ENCODE measurements at regions not wholly inside any gene's neighbourhood (a gene's known extent, or its start where the extent isn't known, plus 50 kb on each side); places are given as distances from the start of the nearest gene placed in this dataset.
A peak's percentile ranks its signal among the peaks of the same experiment; 100 is the strongest.

DNA sequence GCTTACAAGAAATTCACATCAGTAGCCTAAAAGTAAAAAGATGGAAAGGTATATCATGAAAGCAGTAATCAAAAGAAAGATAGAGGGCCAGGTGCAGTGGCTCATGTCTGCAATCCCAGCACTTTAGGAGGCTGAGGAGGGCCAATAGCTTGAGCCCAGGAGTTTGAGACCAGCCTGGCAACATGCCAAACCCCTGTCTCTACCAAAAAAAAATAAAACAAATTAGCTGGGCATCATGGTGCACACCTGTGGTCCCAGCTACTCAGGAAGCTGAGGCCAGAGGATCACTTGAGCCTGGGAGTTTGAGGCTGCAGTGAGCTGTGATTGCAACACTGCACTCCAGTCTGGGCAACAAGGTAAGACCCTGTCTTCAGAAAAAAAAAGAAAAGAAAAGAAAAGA is 55.5 kb downstream of the GSPT2 start:
- no peak for DNase-seq

DNA sequence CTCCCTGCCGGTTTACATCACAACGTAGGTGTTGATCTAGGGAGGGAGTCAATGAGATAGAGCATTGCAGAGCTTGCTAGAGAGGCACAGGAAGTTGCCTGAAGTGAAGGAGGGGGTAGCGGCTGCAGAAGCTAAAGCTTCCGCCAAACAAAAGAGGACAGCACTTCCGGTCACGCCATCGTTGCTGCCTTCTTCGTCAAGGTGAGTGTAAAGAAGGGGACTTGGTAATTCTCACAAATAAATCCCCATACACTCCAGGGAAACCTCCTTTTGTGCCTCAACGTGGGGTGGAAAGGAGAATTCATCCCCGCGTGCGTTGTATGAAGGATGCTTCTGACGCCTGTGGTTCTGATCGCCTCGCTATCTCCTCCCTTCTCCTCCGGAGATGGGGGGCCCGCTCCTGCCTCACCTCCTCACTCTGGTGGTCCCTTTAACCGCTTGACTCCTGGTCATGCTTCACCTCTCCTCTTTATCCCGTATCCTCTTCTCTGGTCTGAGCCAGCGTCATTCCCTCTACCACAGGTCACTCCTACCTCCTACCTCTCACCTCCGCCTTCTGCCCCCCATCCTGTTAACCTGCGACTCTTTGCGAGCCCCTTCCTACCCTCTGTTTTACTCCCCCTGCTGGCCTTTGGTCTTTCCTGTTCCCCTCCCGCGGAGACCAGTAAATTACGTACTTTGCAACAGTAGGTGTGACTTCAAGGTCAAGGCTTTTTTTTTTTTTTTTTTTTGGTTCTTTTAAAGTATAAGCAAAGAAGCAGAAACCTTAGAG is 59.9 kb downstream of the GSPT2 start:
- DNase-seq = peak; percentile 13

DNA sequence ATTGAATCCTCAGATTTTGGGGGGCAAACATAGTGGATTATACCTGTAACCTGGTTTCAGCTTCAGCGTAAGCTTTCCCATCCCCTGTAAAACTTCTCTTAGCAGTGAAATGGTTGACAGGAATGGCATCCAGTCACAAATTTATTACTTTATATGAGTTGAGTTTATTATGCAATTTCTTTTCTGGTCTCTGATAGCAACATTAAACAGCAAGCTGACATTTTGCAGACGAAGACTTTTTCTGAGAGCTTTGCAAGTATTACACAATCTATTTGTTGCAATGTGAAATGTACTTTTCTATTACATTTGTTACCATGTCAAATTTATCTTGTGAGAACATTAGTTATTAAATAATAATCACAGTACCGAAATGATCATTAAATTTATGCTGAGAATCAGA is 60.6 kb downstream of the GSPT2 start:
- no peak for DNase-seq

DNA sequence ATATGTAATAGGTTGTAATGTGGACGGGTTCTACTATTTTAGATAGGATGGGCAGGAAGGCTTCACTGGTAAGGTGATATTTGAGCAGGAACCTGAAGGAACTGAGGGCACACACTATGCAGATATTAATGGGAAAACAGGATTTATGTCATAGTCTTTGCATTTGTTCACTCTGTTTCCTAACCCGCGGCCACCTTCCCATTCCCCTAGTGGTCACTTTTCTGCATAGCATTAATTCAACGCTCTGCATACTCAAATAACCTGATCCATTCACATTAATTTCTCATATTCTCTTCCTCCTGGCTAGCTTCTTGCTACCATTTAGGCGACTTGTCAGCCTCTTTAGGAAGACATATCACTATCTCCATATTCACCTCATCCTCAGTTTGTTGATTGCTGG is 61.5 kb downstream of the GSPT2 start:
- DNase-seq = no peak

DNA sequence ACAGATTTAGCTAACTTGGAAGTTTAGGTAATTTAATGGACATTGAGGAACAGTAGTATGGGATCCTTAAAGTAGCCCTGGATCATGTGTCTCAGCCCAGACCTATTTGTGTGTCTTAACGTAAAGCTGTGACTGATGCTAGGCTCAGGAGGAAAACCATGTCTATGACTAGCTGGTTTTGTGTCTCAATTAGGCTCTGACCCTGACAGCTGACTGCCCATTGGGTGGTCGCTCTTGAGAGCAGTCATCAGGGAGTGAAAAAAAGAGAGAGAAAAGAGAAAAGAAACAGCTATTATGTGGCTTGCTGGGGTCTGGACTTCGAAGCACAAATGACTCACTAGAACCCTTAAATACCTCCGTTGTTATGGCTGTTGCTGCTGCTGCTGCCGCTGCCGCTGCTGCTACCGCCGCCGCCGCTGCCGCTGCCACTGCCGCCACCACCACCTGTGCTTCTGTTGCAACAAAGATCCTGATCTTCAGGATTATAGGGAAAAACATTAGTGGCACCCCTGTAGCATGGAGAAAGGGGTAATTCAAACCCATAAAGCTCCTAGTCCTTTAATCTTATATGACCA is 70.7 kb downstream of the GSPT2 start:
- DNase-seq = no peak

DNA sequence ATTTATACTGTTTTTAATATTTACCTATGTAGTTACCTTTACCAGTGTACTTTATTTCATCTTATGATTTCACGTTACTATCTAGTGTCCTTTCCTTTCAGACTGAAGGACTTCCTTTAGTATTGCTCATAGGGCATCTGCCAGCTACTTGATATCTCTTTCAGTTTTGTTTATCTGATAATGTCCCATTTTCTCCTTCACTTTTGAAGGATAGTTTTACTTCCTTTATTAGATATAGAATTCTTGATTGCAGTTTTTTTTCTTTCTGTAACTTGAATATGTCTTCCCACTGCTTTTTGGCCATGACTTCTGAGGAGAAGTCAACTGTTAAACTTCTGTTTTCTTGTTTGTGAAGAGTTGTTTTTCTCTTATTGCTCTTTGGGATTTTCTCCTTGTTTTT is 69.4 kb upstream of the MAGED1 start:
- DNase-seq = no peak

DNA sequence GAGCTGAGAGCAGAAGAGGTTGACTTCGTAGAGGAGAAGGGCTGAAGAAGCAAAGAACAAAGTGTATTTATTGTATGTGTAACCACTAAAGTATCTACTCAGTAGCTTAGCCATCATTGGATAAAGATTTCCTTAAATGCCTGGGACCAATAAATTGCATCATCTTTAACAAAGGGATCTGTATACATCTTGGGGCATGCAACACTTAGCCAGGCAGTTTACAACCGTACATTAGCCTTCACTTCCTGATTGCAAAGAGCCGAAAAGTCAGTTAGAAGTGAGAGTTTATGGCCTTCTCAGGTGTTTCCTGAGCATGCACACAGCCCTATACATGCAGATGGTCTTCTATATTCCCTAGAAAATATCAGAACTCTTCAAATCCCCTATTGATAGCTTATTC is 68.0 kb upstream of the MAGED1 start:
- no peak for DNase-seq

DNA sequence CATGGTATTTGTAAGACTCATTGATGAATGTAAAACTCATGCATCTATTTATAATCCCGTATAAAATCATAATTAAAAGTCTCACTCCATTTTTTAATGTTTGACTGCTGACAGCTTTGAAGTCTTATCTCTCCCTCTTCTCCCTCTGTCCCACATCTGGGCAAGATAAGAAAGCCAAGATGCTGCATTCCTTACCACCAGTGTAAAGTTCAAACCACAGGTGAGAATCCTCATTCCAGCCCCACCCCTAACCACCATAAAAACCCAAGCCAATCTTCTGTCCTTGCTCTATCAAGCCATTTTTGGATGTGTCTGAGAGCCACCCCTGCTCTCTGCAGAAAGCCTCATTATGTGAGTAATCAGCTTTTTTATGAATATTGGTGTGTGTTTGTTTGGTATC is 59.3 kb upstream of the MAGED1 start:
- no peak for DNase-seq

DNA sequence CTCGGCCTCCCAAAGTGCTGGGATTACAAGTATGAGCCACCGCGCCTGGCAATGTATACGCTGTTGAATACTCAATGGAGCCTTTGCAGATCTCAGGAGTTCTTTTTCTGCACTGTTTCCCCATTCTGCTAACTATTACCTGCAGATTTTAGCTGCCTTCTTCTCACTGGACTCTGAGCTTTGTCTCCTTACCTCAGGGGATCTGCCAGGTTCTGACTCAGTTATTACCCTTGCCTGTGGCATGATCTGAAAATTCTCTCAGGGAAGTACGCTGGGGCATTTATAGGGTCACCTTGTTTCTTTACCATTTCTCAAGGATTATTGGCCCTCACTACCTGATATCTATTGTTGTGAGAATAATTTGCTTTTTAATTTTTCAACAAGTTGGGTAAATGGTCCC is 56.6 kb upstream of the MAGED1 start:
- no peak for DNase-seq

DNA sequence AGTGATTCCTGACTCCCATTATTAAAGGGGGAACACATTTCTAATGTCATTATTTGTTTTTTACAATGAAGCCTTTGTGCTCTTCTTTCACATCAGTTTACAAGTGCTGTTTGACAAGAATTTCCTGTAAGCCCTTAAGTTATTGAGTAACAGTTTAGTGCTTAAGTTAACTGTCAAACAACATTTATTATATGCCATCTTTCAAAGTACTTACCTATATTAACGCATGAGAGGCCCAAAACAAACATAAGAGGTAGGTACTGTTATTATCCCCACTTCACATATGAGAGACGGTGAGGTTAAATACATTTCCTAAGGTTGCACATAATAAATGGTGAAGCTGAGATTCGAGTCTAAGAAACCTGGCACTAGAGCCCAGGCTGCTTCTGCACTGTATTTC is 56.0 kb upstream of the MAGED1 start:
- DNase-seq = no peak

DNA sequence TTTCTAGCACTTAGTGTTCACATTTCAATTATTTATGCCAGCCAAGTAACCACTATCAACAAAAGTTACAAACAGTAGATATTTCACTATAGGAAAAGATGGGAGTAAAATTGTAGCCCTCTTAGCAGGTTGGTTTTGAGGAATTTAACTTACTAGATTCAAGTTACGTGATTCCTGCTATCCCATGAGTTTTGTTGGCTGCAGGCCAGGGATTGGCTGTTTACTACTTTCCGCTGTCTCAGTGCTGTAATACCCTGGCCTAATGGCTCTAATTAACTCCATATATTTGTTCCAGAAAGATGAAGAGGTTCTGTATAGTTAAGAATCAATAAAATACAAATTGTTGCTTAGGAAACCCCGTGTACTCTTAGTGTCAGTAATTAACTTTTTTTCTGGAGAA is 55.5 kb upstream of the MAGED1 start:
- DNase-seq = no peak
